Left colon (tissue), 2 donors: ENCODE measurements at regions not wholly inside any gene's neighbourhood (a gene's known extent, or its start where the extent isn't known, plus 50 kb on each side); places are given as distances from the start of the nearest gene placed in this dataset.

Source experiments
- ATAC-seq: fragments of 200-7000 bp; cut with Tn5 transposase; one replicate; pipeline ENCODE4 v1.9.1; 2020; ENCODE audit warnings: mild to moderate bottlenecking, moderate library complexity
- DNase-seq, 2 donors: peaks; one replicate each; pipeline ENCODE4 v3.0.0-alpha.2; 2020
- intact Hi-C, 2 donors: fragments of 100-400 bp; cut with DNase I in 1 of 2; cut with micrococcal nuclease in 1 of 2; formaldehyde crosslinking; loops; one replicate each; pipeline versions ENCODE4 v1.11.2 to v1.14.0; 2022; cut with DNase I, micrococcal nuclease
- donor health status: DM: no; HTN: no; CAD: no.
- donor health status: DM: yes; HTN: yes; CAD: no.

GRCh38 chr20:20896606-20897005, 184.2 kb upstream of the RALGAPA2 start:
- ATAC-seq (no peak), DNase-seq (no peak)
- intact Hi-C loops = no loop called here

GRCh38 chr20:20895537-20895936, 183.1 kb upstream of the RALGAPA2 start:
- intact Hi-C loops = no loop called here
- ATAC-seq (no peak), DNase-seq (no peak)

GRCh38 chr20:20894753-20895152, 182.3 kb upstream of the RALGAPA2 start:
- ATAC-seq (no peak), DNase-seq (no peak)
- intact Hi-C loops = no loop called here

- DNase-seq = no peak
- ATAC-seq = no peak
- intact Hi-C loops = no loop called here
Measured at GRCh38 chr20:20894280-20894679, 181.8 kb upstream of the RALGAPA2 start.

GRCh38 chr20:20892328-20892727, 179.9 kb upstream of the RALGAPA2 start:
- intact Hi-C loops = no loop called here
- ATAC-seq (no peak), DNase-seq (no peak)

- DNase-seq (no peak), ATAC-seq (no peak)
- intact Hi-C loops = no loop called here
Measured at GRCh38 chr20:20890751-20891150, 178.3 kb upstream of the RALGAPA2 start.

GRCh38 chr20:20888936-20889335, 176.5 kb upstream of the RALGAPA2 start:
- ATAC-seq = no peak
- DNase-seq = no peak
- intact Hi-C loops = no loop called here

GRCh38 chr20:20888266-20888656, 175.8 kb upstream of the RALGAPA2 start:
- DNase-seq (no peak), ATAC-seq (no peak)
- intact Hi-C loops = no loop called here

GRCh38 chr20:20887593-20888265, 175.3 kb upstream of the RALGAPA2 start:
- intact Hi-C loops = no loop called here
- DNase-seq (no peak), ATAC-seq (no peak)

GRCh38 chr20:20881808-20882207, 169.4 kb upstream of the RALGAPA2 start:
- DNase-seq (no peak), ATAC-seq (peak; percentile 69)

GRCh38 chr20:20877079-20877478, 164.6 kb upstream of the RALGAPA2 start:
- intact Hi-C loops = no loop called here
- no peak for ATAC-seq
- DNase-seq = no peak

More at GRCh38 chr20:20881808-20882207, 169.4 kb upstream of the RALGAPA2 start:
- intact Hi-C loops = no loop called here

- ATAC-seq (no peak), DNase-seq (no peak)
- intact Hi-C loops = no loop called here
Measured at GRCh38 chr20:20875716-20876115, 163.3 kb upstream of the RALGAPA2 start.

GRCh38 chr20:20872428-20872827, 160.0 kb upstream of the RALGAPA2 start:
- DNase-seq = no peak
- ATAC-seq = no peak
- intact Hi-C loops = no loop called here

- no peak for ATAC-seq
- intact Hi-C loops = loop anchor here in 1 of 2 donors (10.0 kb wide), 1 partner anchor 636 kb away; no protein-coding TSS in a partner anchor
- no peak for DNase-seq
Measured at GRCh38 chr20:20869161-20869775, 156.8 kb upstream of the RALGAPA2 start.

- intact Hi-C loops = loop anchor here (5.0 to 10.0 kb wide), 2 partner anchors 640 to 643 kb away; no protein-coding TSS in a partner anchor
Measured at GRCh38 chr20:20864351-20865096, 152.1 kb upstream of the RALGAPA2 start.

GRCh38 chr20:20860078-20860806, 147.8 kb upstream of the RALGAPA2 start:
- intact Hi-C loops = loop anchor here (5.0 to 10.0 kb wide), 2 partner anchors 645 to 647 kb away; no protein-coding TSS in a partner anchor
- DNase-seq = peak; percentile 58 to 94
- ATAC-seq = peak; percentile 79

More at GRCh38 chr20:20864351-20865096, 152.1 kb upstream of the RALGAPA2 start:
- ATAC-seq (peak; percentile 45), DNase-seq (no peak)

- ATAC-seq (no peak), DNase-seq (no peak)
- intact Hi-C loops = no loop called here
Measured at GRCh38 chr20:20859510-20859909, 147.1 kb upstream of the RALGAPA2 start.

- ATAC-seq (no peak), DNase-seq (no peak)
- intact Hi-C loops = no loop called here
Measured at GRCh38 chr20:20856956-20857355, 144.5 kb upstream of the RALGAPA2 start.

GRCh38 chr20:20856306-20856705, 143.9 kb upstream of the RALGAPA2 start:
- no peak for ATAC-seq
- intact Hi-C loops = no loop called here
- DNase-seq = no peak
